Endothelial cell of umbilical vein (primary cell): ENCODE measurements at regions not wholly inside any gene's neighbourhood (a gene's known extent, or its start where the extent isn't known, plus 50 kb on each side); places are given as distances from the start of the nearest gene placed in this dataset.

ENCODE experiments used
- BruUV-seq: library from RNA; stranded (reverse); fragments of 400-500 nt; replicated peaks from 2 replicates; lab custom pipeline; 2021; lab: Mats Ljungman, UMichigan
- CTCF ChIA-PET: fragments of 300-600, 350-600 bp; sonication (Branson Sonifier 250); formaldehyde crosslinking; loops from one replicate; lab custom pipeline; 2021; ENCODE audit warnings: antibody characterized with exemption, inconsistent platforms; lab: Charles Lee
- POLR2A ChIA-PET: fragments of 300-600, 350-600 bp; sonication (Branson Sonifier 250); formaldehyde crosslinking; loops from one replicate; lab custom pipeline; 2021; ENCODE audit warnings: antibody characterized with exemption, inconsistent platforms; lab: Charles Lee
- DNase-seq: peaks from one replicate; pipeline ENCODE4 v3.0.0-alpha.2; 2011; ENCODE audit warnings: low read depth, low spot score
- FAIRE-seq: peaks from 2 replicates; lab custom pipeline; 2011; peaks lifted over from hg19 to GRCh38; lab: Jason Lieb, UNC
- H2AFZ ChIP-seq: 2 replicates; pipeline ENCODE4 v1.6.0; 2012; ENCODE audit warnings: low read depth, low read length, control low read depth, inconsistent platforms
- H3K27ac ChIP-seq: 2 replicates; pipeline ENCODE4 v1.5.1; 2011; ENCODE audit warnings: low read depth, mild to moderate bottlenecking, control low read depth, low read length, moderate library complexity; ENCODE audit not compliant: insufficient read depth
- H3K27me3 ChIP-seq, 2 experiments: 2 replicates each; pipeline versions ENCODE4 v1.6.0 to v1.6.1; 2011; ENCODE audit warnings: low read length in 2 of 2, mixed read lengths in 1 of 2; ENCODE audit not compliant: control insufficient read depth in 2 of 2, insufficient read depth in 2 of 2
- H3K36me3 ChIP-seq, 2 experiments: 2 replicates in 1 of 2; 3 replicates in 1 of 2; pipeline ENCODE4 v1.5.1; 2011; ENCODE audit warnings: low read length in 2 of 2, mild to moderate bottlenecking in 1 of 2, moderate library complexity in 1 of 2; ENCODE audit not compliant: control insufficient read depth in 2 of 2, insufficient read depth in 2 of 2; ENCODE audit errors: extremely low read depth in 1 of 2
- H3K4me1 ChIP-seq: 3 replicates; pipeline ENCODE4 v1.5.1; 2011; ENCODE audit warnings: mild to moderate bottlenecking, low read length; ENCODE audit not compliant: control insufficient read depth, insufficient read depth; ENCODE audit errors: extremely low read depth
- H3K4me2 ChIP-seq: 2 replicates; pipeline ENCODE4 v1.6.1; 2011; ENCODE audit warnings: low read length, control low read depth, mixed read lengths; ENCODE audit not compliant: insufficient read depth
- H3K4me3 ChIP-seq, 3 experiments: fragments of 200-600 bp in 1 of 3; sonication (generic), shearing (Covaris generic) in 1 of 3; replicated peaks in 1 of 3; 2 replicates each; pipeline ENCODE4 v1.5.1; 2011 to 2016; ENCODE audit warnings: control low read depth in 3 of 3, low read length in 3 of 3, mild to moderate bottlenecking in 2 of 3, inconsistent platforms in 1 of 3, low read depth in 1 of 3, moderate library complexity in 1 of 3; ENCODE audit not compliant: insufficient read depth in 1 of 3
- H3K79me2 ChIP-seq: 2 replicates; pipeline ENCODE4 v1.6.0; 2012; ENCODE audit warnings: low read length, inconsistent platforms; ENCODE audit not compliant: control insufficient read depth, insufficient read depth
- H3K9ac ChIP-seq: replicated peaks from 2 replicates; pipeline ENCODE3; 2011; ENCODE audit warnings: low read length, control low read depth; ENCODE audit not compliant: insufficient read depth; ENCODE audit errors: extremely low read depth
- H3K9me1 ChIP-seq: replicated peaks from 3 replicates; pipeline ENCODE4 v1.6.0; 2011; ENCODE audit warnings: mild to moderate bottlenecking, low read length; ENCODE audit not compliant: control insufficient read depth, insufficient read depth; ENCODE audit errors: extremely low read depth
- H3K9me3 ChIP-seq: replicated peaks from 2 replicates; pipeline ENCODE4 v1.5.1; 2012; ENCODE audit warnings: low read length, inconsistent platforms; ENCODE audit not compliant: control insufficient read depth, insufficient read depth
- H4K20me1 ChIP-seq: replicated peaks from 2 replicates; pipeline ENCODE3; 2011; ENCODE audit warnings: mild to moderate bottlenecking, low read length; ENCODE audit not compliant: control insufficient read depth, insufficient read depth; ENCODE audit errors: extremely low read depth
- EZH2 ChIP-seq: IDR thresholded peaks from 2 replicates; pipeline ENCODE4 v1.6.1; 2012; ENCODE audit warnings: borderline replicate concordance, low read depth, mild to moderate bottlenecking, moderate library complexity, low read length, inconsistent platforms; ENCODE audit not compliant: severe bottlenecking
- FOS ChIP-seq: IDR thresholded peaks from 2 replicates; pipeline ENCODE4 v1.6.1; 2011; ENCODE audit warnings: mild to moderate bottlenecking, low read length, moderate library complexity, borderline replicate concordance; ENCODE audit not compliant: insufficient read depth
- GATA2 ChIP-seq: IDR thresholded peaks from 2 replicates; pipeline ENCODE4 v1.7.0; 2011; ENCODE audit warnings: low read depth, mild to moderate bottlenecking, moderate library complexity, mixed read lengths, low read length; ENCODE audit not compliant: insufficient read length, insufficient read depth
- JUN ChIP-seq: IDR thresholded peaks from 2 replicates; pipeline ENCODE4 v1.6.1; 2011; ENCODE audit warnings: borderline replicate concordance, low read depth; ENCODE audit not compliant: insufficient read length, insufficient read depth
- MYC ChIP-seq: IDR thresholded peaks from one replicate; pipeline ENCODE4 v1.6.1; 2011; ENCODE audit warnings: mild to moderate bottlenecking, low read depth, low read length
- POLR2A ChIP-seq: IDR thresholded peaks from 2 replicates; pipeline ENCODE4 v1.6.1; 2012; ENCODE audit warnings: low read depth, mild to moderate bottlenecking, control low read depth, low read length
- POLR2AphosphoS5 ChIP-seq: IDR thresholded peaks from 2 replicates; pipeline ENCODE4 v1.6.1; 2012; ENCODE audit warnings: low read depth, mild to moderate bottlenecking, control low read depth, low read length, moderate library complexity; ENCODE audit not compliant: insufficient read depth
- dilution Hi-C: fragments of 300-500 bp; cut with MboI; formaldehyde crosslinking; loops from one replicate; pipeline ENCODE4 v1.15.0; 2019; ENCODE audit warnings: low sequenced_read_pairs; ENCODE audit not compliant: extremely low pct_ligation_motif_present
- intact Hi-C: fragments of 100-400 bp; cut with micrococcal nuclease; formaldehyde crosslinking; loops from one replicate; pipeline ENCODE4 v1.10.0; 2022
- TF ChIP-seq, protein P1 (sequence below): IDR thresholded peaks from 2 replicates; pipeline ENCODE4 v1.6.1; 2011; ENCODE audit not compliant: insufficient read depth, insufficient read length
- TF ChIP-seq, protein P2 (sequence below), 2 donors: IDR thresholded peaks; 1 replicate in 1 of 2; 2 replicates in 1 of 2; pipeline ENCODE4 v1.5.1; 2011; ENCODE audit warnings: low read length in 2 of 2, mild to moderate bottlenecking in 2 of 2, moderate library complexity in 2 of 2, control low read depth in 1 of 2, inconsistent platforms in 1 of 2, low read depth in 1 of 2; ENCODE audit not compliant: insufficient read depth in 1 of 2; ENCODE audit errors: extremely low read depth in 1 of 2

DNA sequence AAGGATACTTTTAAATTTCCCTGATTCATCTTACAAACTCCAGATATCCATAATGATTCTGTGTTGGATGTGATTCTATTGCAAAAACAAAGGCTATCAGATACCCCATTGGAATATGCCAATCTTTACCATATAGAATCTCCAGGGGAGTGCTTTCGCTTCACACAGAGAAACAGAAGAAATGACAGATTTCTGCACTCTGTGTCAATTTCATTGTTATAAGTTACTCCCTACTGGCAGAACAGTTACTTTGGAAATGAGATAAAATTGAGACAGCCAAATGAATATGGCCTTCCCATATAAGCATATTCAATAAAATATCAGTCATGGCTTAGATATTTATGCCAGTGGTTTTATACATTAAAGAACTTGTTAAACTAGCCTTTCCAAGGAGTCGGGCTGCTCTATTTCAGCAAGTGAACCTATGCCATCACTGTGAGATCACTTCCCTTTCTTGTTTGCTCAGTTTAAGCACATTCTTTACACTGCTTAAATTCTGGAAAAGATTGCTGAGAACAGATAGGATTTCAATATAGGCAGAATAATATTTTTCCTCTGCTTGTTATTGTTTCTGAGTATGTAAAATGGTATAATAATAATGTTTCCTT is 127.5 kb upstream of the ANXA10 start:
- Histone ChIP-seq H3K4me1 (no peaks in the 10 kb centered on the region), H4K20me1 (no peaks in the 10 kb centered on the region), H3K27me3 (no peaks in the 10 kb centered on the region), H3K4me2 (no peak overlapping the region), H3K36me3 (no peaks in the 10 kb centered on the region), H3K9me1 (no peaks in the 10 kb centered on the region), H3K9me3 (no peaks in the 10 kb centered on the region), H3K4me3 (no peak overlapping the region), H3K27ac (no peak overlapping the region), H2AFZ (peak overlapping the region; percentile 58), H3K9ac (no peak overlapping the region), H3K79me2 (no peaks in the 10 kb centered on the region)
- FAIRE-seq, result peak; percentile 67
- TF ChIP-seq EZH2 (no peak), JUN (no peak), POLR2AphosphoS5 (no peak), POLR2A (no peak), GATA2 (peak; percentile 16), MYC (no peak), FOS (peak; percentile 25)
- TF ChIP-seq, protein P1, sequence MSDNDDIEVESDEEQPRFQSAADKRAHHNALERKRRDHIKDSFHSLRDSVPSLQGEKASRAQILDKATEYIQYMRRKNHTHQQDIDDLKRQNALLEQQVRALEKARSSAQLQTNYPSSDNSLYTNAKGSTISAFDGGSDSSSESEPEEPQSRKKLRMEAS, result no peak
- TF ChIP-seq, protein P2, sequence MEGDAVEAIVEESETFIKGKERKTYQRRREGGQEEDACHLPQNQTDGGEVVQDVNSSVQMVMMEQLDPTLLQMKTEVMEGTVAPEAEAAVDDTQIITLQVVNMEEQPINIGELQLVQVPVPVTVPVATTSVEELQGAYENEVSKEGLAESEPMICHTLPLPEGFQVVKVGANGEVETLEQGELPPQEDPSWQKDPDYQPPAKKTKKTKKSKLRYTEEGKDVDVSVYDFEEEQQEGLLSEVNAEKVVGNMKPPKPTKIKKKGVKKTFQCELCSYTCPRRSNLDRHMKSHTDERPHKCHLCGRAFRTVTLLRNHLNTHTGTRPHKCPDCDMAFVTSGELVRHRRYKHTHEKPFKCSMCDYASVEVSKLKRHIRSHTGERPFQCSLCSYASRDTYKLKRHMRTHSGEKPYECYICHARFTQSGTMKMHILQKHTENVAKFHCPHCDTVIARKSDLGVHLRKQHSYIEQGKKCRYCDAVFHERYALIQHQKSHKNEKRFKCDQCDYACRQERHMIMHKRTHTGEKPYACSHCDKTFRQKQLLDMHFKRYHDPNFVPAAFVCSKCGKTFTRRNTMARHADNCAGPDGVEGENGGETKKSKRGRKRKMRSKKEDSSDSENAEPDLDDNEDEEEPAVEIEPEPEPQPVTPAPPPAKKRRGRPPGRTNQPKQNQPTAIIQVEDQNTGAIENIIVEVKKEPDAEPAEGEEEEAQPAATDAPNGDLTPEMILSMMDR (IDR thresholded peaks at IDR 0.05; ENCODE audit: extremely low read depth in 1 of 2, insufficient read depth in 1 of 2, low read depth in 1 of 2, low read length in 2 of 2), result no peak
- dilution Hi-C loops, result no loop called here
- intact Hi-C loops, result no loop called here
- BruUV-seq, result no TSS peak
- ChIA-PET CTCF (no interaction called here), POLR2A (no interaction called here)
- peak; percentile 39 for DNase-seq
